Aorta (tissue), 5 donors: ENCODE measurements at regions not wholly inside any gene's neighbourhood (a gene's known extent, or its start where the extent isn't known, plus 50 kb on each side); places are given as distances from the start of the nearest gene placed in this dataset.

Experiments
- ATAC-seq: fragments of 200-7000 bp; cut with Tn5 transposase; one replicate; pipeline ENCODE4 v1.9.1; 2022; ENCODE audit warnings: moderate library complexity; ENCODE audit not compliant: low FRiP score
- DNase-seq, 2 donors: peaks; one replicate each; pipeline ENCODE4 v3.0.0-alpha.2; 2020
- H3K27ac ChIP-seq, 2 donors: one replicate each; pipeline ENCODE4 v1.5.1; 2013; ENCODE audit warnings: low read length in 2 of 2, mild to moderate bottlenecking in 2 of 2, moderate library complexity in 2 of 2, control low read depth in 1 of 2, inconsistent platforms in 1 of 2, low read depth in 1 of 2
- H3K27me3 ChIP-seq, 2 donors: one replicate each; pipeline ENCODE4 v1.6.1; 2013; ENCODE audit warnings: control low read depth in 1 of 2, low read length in 1 of 2, mild to moderate bottlenecking in 1 of 2, moderate library complexity in 1 of 2; ENCODE audit not compliant: insufficient read depth in 2 of 2, control insufficient read depth in 1 of 2
- H3K36me3 ChIP-seq, 2 donors: one replicate each; pipeline ENCODE4 v1.6.1; 2013; ENCODE audit warnings: control low read depth in 1 of 2, low read length in 1 of 2, mild to moderate bottlenecking in 1 of 2; ENCODE audit not compliant: insufficient read depth in 2 of 2, control insufficient read depth in 1 of 2
- H3K4me1 ChIP-seq, 2 donors: one replicate each; pipeline ENCODE4 v1.6.1; 2013; ENCODE audit warnings: low read length in 2 of 2, control low read depth in 1 of 2, mild to moderate bottlenecking in 1 of 2, moderate library complexity in 1 of 2; ENCODE audit not compliant: insufficient read depth in 2 of 2, control insufficient read depth in 1 of 2
- H3K4me3 ChIP-seq, 2 donors: one replicate each; pipeline ENCODE4 v1.5.1; 2013; ENCODE audit warnings: low read length in 2 of 2, control low read depth in 1 of 2, mild to moderate bottlenecking in 1 of 2
- H3K9me3 ChIP-seq: one replicate; pipeline ENCODE4 v1.6.1; 2013; ENCODE audit warnings: mild to moderate bottlenecking, low read length; ENCODE audit not compliant: control insufficient read depth
- WGBS, 2 donors: extraction: QIAGEN DNeasy Blood & Tissue Kit; methylation state at CpG; one replicate each; pipeline ENCODE4 v1.1.7; 2013; 5-methylcytosine and 5-hydroxymethylcytosine counted together
- intact Hi-C, 2 donors: fragments of 100-400 bp; cut with DNase I; formaldehyde crosslinking; loops; one replicate each; pipeline versions ENCODE4 v1.14.2 to v1.15.0; 2022
- donor health status: healthy with polysubstance abuse.
- donor health status: Bipolar disorder and iron deficiency.
- donor health status: DM: no; HTN: no; CAD: no.
- donor health status: DM: no; HTN: no; CAD: no.
- donor health status: DM: yes; HTN: yes; CAD: no.

DNA sequence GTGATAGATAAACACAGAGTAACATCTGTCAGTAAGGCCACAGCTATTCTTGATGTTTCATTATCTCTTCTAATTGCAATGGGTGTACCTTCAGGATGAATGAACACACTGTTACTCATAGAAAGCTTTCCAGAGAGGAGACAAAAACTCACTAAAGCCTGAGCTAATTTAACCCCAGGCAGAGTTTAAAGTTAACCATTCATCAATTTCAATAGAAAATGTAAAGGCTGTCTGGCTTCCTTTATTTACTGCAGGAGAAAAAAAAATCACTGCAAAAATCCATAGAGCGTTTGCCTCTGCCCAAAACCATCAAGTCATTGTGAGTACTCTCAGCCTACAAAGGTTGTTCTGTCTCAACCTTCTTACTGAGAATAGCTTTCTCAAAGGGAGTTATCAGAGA lies 376.9 kb downstream of the PPP4R3C start:
- no peaks in the 10 kb centered on the region for H3K27me3 ChIP-seq
- no peak overlapping the region for H3K27ac ChIP-seq
- intact Hi-C loops: no loop called here
- WGBS, 2 donors: 51 to 69% methylated on average over 1 of the region's 1 CpG
- H3K4me1 ChIP-seq: no peaks in the 10 kb centered on the region
- no peaks in the 10 kb centered on the region for H3K36me3 ChIP-seq
- no peak overlapping the region for H3K4me3 ChIP-seq
- H3K9me3 ChIP-seq: no peaks in the 10 kb centered on the region
- DNase-seq: no peak
- no peak for ATAC-seq

- 74 to 79% methylated on average over 4 of the region's 4 CpGs for WGBS, 2 donors
- no peaks in the 10 kb centered on the region for H3K36me3 ChIP-seq
- no peak overlapping the region for H3K27ac ChIP-seq
- DNase-seq (no peak), ATAC-seq (no peak)
- H3K9me3 ChIP-seq: no peaks in the 10 kb centered on the region
- no peaks in the 10 kb centered on the region for H3K4me1 ChIP-seq
- no peaks in the 10 kb centered on the region for H3K27me3 ChIP-seq
- intact Hi-C loops: no loop called here
- no peak overlapping the region for H3K4me3 ChIP-seq
These were observed 377.8 kb downstream of the PPP4R3C start for GRCh38 chrX:27085346-27085745.

GRCh38 chrX:27078371-27078770 lies 384.8 kb downstream of the PPP4R3C start:
- no peak overlapping the region for H3K27ac ChIP-seq
- H3K36me3 ChIP-seq: no peaks in the 10 kb centered on the region
- DNase-seq (no peak), ATAC-seq (no peak)
- WGBS, 2 donors: 14 to 27% methylated on average over 1 of the region's 1 CpG
- H3K4me3 ChIP-seq: no peak overlapping the region
- intact Hi-C loops: no loop called here
- no peaks in the 10 kb centered on the region for H3K27me3 ChIP-seq
- no peaks in the 10 kb centered on the region for H3K9me3 ChIP-seq
- no peaks in the 10 kb centered on the region for H3K4me1 ChIP-seq

- Histone ChIP-seq H3K4me1 (no peaks in the 10 kb centered on the region), H3K27ac (no peak overlapping the region), H3K27me3 (no peaks in the 10 kb centered on the region), H3K36me3 (no peaks in the 10 kb centered on the region), H3K9me3 (no peaks in the 10 kb centered on the region), H3K4me3 (no peak overlapping the region)
- no peak for ATAC-seq
- WGBS, 2 donors: 55 to 80% methylated on average over 5 of the region's 5 CpGs
- intact Hi-C loops: no loop called here
- no peak for DNase-seq
These were observed 405.3 kb downstream of the PPP4R3C start for GRCh38 chrX:27057883-27058282.

GRCh38 chrX:27039332-27039731 lies 423.8 kb downstream of the PPP4R3C start:
- intact Hi-C loops: no loop called here
- H3K9me3 ChIP-seq: no peaks in the 10 kb centered on the region
- no peaks in the 10 kb centered on the region for H3K4me1 ChIP-seq
- DNase-seq (no peak), ATAC-seq (no peak)
- no peak overlapping the region for H3K4me3 ChIP-seq
- H3K36me3 ChIP-seq: no peaks in the 10 kb centered on the region
- no peaks in the 10 kb centered on the region for H3K27me3 ChIP-seq
- H3K27ac ChIP-seq: no peak overlapping the region
- WGBS, 2 donors: 43 to 58% methylated on average over 1 of the region's 1 CpG

DNA sequence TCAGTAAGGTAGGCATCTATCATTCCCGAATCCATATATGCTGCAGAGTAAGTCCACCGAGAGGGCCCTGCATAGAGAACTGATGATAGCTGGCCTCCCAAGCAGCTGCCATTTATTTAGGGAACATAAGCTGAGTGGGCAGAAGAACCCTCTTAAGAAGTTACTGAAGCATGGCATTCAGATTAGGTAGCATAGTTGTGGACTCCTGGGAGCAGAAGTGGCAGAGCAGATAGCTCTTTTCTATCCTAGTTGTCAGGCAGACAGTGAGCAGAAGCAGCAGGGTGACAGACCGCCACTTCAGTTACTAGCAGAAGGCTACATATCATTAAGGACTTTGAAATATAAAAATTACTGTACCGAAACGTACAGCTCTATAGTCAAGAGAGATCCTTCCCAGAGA lies 454.7 kb downstream of the PPP4R3C start:
- no peaks in the 10 kb centered on the region for H3K36me3 ChIP-seq
- ATAC-seq: no peak
- no peak overlapping the region for H3K27ac ChIP-seq
- no peaks in the 10 kb centered on the region for H3K4me1 ChIP-seq
- intact Hi-C loops: no loop called here
- WGBS, 2 donors: 53% methylated on average over 5 of the region's 5 CpGs
- DNase-seq: no peak
- H3K9me3 ChIP-seq: no peaks in the 10 kb centered on the region
- H3K4me3 ChIP-seq: no peak overlapping the region
- no peaks in the 10 kb centered on the region for H3K27me3 ChIP-seq

- intact Hi-C loops: no loop called here
- no peak overlapping the region for H3K27ac ChIP-seq
- no peak overlapping the region for H3K4me3 ChIP-seq
- WGBS, 2 donors: 77 to 81% methylated on average over 1 of the region's 1 CpG
- no peaks in the 10 kb centered on the region for H3K27me3 ChIP-seq
- ATAC-seq (no peak), DNase-seq (no peak)
- no peaks in the 10 kb centered on the region for H3K4me1 ChIP-seq
- H3K9me3 ChIP-seq: no peaks in the 10 kb centered on the region
- no peaks in the 10 kb centered on the region for H3K36me3 ChIP-seq
These were observed 463.5 kb downstream of the PPP4R3C start for GRCh38 chrX:26999634-27000033.

- Histone ChIP-seq H3K27ac (no peak overlapping the region), H3K4me1 (no peaks in the 10 kb centered on the region), H3K4me3 (no peak overlapping the region), H3K9me3 (no peaks in the 10 kb centered on the region), H3K36me3 (no peaks in the 10 kb centered on the region), H3K27me3 (no peaks in the 10 kb centered on the region)
- intact Hi-C loops: no loop called here
- WGBS, 2 donors: 67 to 86% methylated on average over 3 of the region's 3 CpGs
- DNase-seq (no peak), ATAC-seq (no peak)
These were observed 504.9 kb downstream of the PPP4R3C start for GRCh38 chrX:26958261-26958660.

DNA sequence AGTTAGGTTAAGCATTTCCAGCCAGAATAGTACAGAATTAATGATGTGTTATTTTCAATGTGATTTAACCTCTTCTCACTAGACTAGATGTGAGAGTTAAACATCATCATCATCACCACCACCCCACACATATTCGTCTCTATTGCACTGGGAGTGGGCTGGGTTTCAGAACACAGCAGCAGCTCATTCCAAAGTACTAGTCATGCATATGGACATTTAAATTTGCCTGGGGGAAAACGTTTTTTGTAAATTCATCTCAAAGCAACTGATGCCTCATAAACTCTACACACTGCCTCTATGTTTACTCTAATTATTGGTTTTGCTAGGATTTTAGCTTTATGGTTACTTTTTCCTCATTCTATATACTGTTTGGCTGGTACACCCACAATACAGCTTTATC lies 509.1 kb downstream of the PPP4R3C start:
- H3K27ac ChIP-seq: no peak overlapping the region
- 6 to 31% methylated on average over 2 of the region's 2 CpGs for WGBS, 2 donors
- intact Hi-C loops: no loop called here

More for the DNA sequence above, 509.1 kb downstream of the PPP4R3C start:
- no peak for DNase-seq
- H3K27me3 ChIP-seq: no peaks in the 10 kb centered on the region
- no peak overlapping the region for H3K4me3 ChIP-seq
- H3K36me3 ChIP-seq: no peaks in the 10 kb centered on the region
- no peaks in the 10 kb centered on the region for H3K9me3 ChIP-seq
- H3K4me1 ChIP-seq: no peaks in the 10 kb centered on the region
- ATAC-seq: no peak
